GM23338 (cell line): ENCODE measurements at regions not wholly inside any gene's neighbourhood (a gene's known extent, or its start where the extent isn't known, plus 50 kb on each side); places are given as distances from the start of the nearest gene placed in this dataset.

Source experiments
- ATAC-seq: fragments of 200-7000 bp; cut with Tn5 transposase; 3 replicates; pipeline ENCODE4 v1.9.1; 2020
- DNase-seq: peaks from one replicate; pipeline ENCODE4 v3.0.0-alpha.2; 2015; ENCODE audit warnings: low spot score
- H2AFZ ChIP-seq: fragments of 200-600 bp; sonication (generic); 2 replicates; pipeline ENCODE4 v1.8.0; 2016; ENCODE audit warnings: antibody characterized with exemption, mild to moderate bottlenecking, moderate library complexity
- H3F3A ChIP-seq: fragments of 200-600 bp; sonication (generic); replicated peaks from 2 replicates; pipeline ENCODE4 v1.8.0; 2017; ENCODE audit warnings: antibody characterized with exemption, mixed run types, low read depth
- H3K27ac ChIP-seq: fragments of 200-600 bp; sonication (generic); 2 replicates; pipeline ENCODE4 v1.6.1; 2016; ENCODE audit warnings: low read depth
- H3K27me3 ChIP-seq: fragments of 200-600 bp; sonication (generic); 2 replicates; pipeline ENCODE4 v1.8.0; 2016; ENCODE audit warnings: mild to moderate bottlenecking, mixed run types, moderate library complexity; ENCODE audit not compliant: insufficient read depth
- H3K36me3 ChIP-seq: fragments of 200-600 bp; sonication (generic); 2 replicates; pipeline ENCODE4 v1.8.0; 2016; ENCODE audit warnings: mild to moderate bottlenecking; ENCODE audit not compliant: insufficient read depth
- H3K4me1 ChIP-seq: fragments of 200-600 bp; sonication (generic); 2 replicates; pipeline ENCODE4 v1.8.0; 2016; ENCODE audit warnings: mild to moderate bottlenecking, moderate library complexity; ENCODE audit not compliant: insufficient read depth
- H3K4me2 ChIP-seq: fragments of 200-600 bp; sonication (generic); 2 replicates; pipeline ENCODE4 v1.7.1; 2017; ENCODE audit warnings: mixed run types
- H3K4me3 ChIP-seq: fragments of 200-600 bp; sonication (generic); 2 replicates; pipeline ENCODE4 v1.6.1; 2016; ENCODE audit warnings: mixed run types
- H3K79me2 ChIP-seq: fragments of 200-600 bp; sonication (generic); replicated peaks from 2 replicates; pipeline ENCODE4 v1.8.0; 2017; ENCODE audit warnings: mild to moderate bottlenecking; ENCODE audit not compliant: insufficient read depth
- H3K9me2 ChIP-seq: fragments of 200-600 bp; sonication (generic); 2 replicates; pipeline ENCODE4 v1.8.0; 2017; ENCODE audit not compliant: insufficient read depth
- H4K20me1 ChIP-seq: fragments of 200-600 bp; sonication (generic); replicated peaks from 2 replicates; pipeline ENCODE4 v1.8.0; 2017; ENCODE audit warnings: mild to moderate bottlenecking; ENCODE audit not compliant: insufficient read depth
- H3K27ac Mint-ChIP-seq: 2 replicates; pipeline ENCODE4 v1.8.0; 2020; ENCODE audit warnings: inconsistent platforms, mild to moderate bottlenecking, moderate library complexity, mixed read lengths
- H3K27me3 Mint-ChIP-seq: 3 replicates; pipeline ENCODE4 v1.8.0; 2022; ENCODE audit warnings: low read depth, mild to moderate bottlenecking, moderate library complexity, mixed read lengths, inconsistent platforms; ENCODE audit not compliant: insufficient read depth, poor library complexity
- H3K36me3 Mint-ChIP-seq: 3 replicates; pipeline ENCODE4 v1.8.0; 2021; ENCODE audit warnings: low read depth, mild to moderate bottlenecking, inconsistent platforms, moderate library complexity, mixed read lengths
- H3K4me1 Mint-ChIP-seq: 3 replicates; pipeline ENCODE4 v1.8.0; 2020; ENCODE audit warnings: mild to moderate bottlenecking, inconsistent platforms, mixed read lengths
- H3K4me3 Mint-ChIP-seq: 3 replicates; pipeline ENCODE4 v1.8.0; 2021; ENCODE audit warnings: moderate library complexity, mild to moderate bottlenecking, inconsistent platforms, mixed read lengths
- H3K9me3 Mint-ChIP-seq: 3 replicates; pipeline ENCODE4 v1.8.0; 2020; ENCODE audit warnings: moderate library complexity, mild to moderate bottlenecking, inconsistent platforms, mixed read lengths
- CREB1 ChIP-seq: fragments of 250-450 bp; sonication (Bioruptor Pico); IDR thresholded peaks from 2 replicates; pipeline ENCODE4 v1.5.0; 2020; ENCODE audit warnings: low read depth, mild to moderate bottlenecking, moderate library complexity
- EZH2 ChIP-seq: fragments of 200-600 bp; sonication (generic); IDR thresholded peaks from one replicate; pipeline ENCODE4 v1.8.0; 2017; ENCODE audit warnings: antibody characterized with exemption, mild to moderate bottlenecking, low read depth; ENCODE audit not compliant: unreplicated experiment
- EZH2phosphoT487 ChIP-seq: fragments of 200-600 bp; sonication (generic); IDR thresholded peaks from one replicate; pipeline ENCODE4 v1.8.1; 2018; ENCODE audit warnings: antibody characterized with exemption; ENCODE audit not compliant: unreplicated experiment
- JUNB ChIP-seq: IDR thresholded peaks from one replicate; pipeline ENCODE4 v1.6.1; 2016; ENCODE audit warnings: antibody characterized with exemption; ENCODE audit not compliant: unreplicated experiment
- NANOG ChIP-seq: IDR thresholded peaks from 2 replicates; pipeline ENCODE4 v1.6.1; 2016; ENCODE audit warnings: antibody characterized with exemption, borderline replicate concordance
- POLR2AphosphoS5 ChIP-seq: IDR thresholded peaks from 2 replicates; pipeline ENCODE4 v1.6.1; 2016; ENCODE audit warnings: antibody characterized with exemption, low read depth
- STAT1 ChIP-seq: IDR thresholded peaks from one replicate; pipeline ENCODE4 v1.6.1; 2016; ENCODE audit warnings: antibody characterized with exemption; ENCODE audit not compliant: unreplicated experiment
- ZNF114 ChIP-seq: fragments of 250-450 bp; sonication (Bioruptor Pico); IDR thresholded peaks from 2 replicates; pipeline ENCODE4 v1.5.0; 2020; ENCODE audit warnings: mild to moderate bottlenecking, moderate library complexity
- ZNF331 ChIP-seq: fragments of 250-450 bp; sonication (Bioruptor Pico); IDR thresholded peaks from 2 replicates; pipeline ENCODE4 v1.5.0; 2020; ENCODE audit warnings: low read depth, mild to moderate bottlenecking, moderate library complexity
- TF ChIP-seq, protein P1 (sequence below): IDR thresholded peaks from one replicate; pipeline ENCODE4 v1.6.1; 2018; ENCODE audit warnings: antibody characterized with exemption; ENCODE audit not compliant: unreplicated experiment
- TF ChIP-seq, protein P2 (sequence below): fragments of 250-450 bp; sonication (Bioruptor Pico); IDR thresholded peaks from 2 replicates; pipeline ENCODE4 v1.5.0; 2020; ENCODE audit warnings: mild to moderate bottlenecking, moderate library complexity
- TF ChIP-seq, protein P3 (sequence below): IDR thresholded peaks from 2 replicates; pipeline ENCODE4 v1.6.1; 2016; ENCODE audit warnings: antibody characterized with exemption
- TF ChIP-seq, protein P4 (sequence below), 2 experiments: fragments of 200-600 bp in 1 of 2; sonication (generic) in 1 of 2; conservative IDR thresholded peaks; 2 replicates each; pipeline versions ENCODE4 v1.5.1 to v1.6.1; 2016 to 2017; ENCODE audit warnings: antibody characterized with exemption in 2 of 2, low read depth in 2 of 2, mild to moderate bottlenecking in 2 of 2, moderate library complexity in 1 of 2

DNA sequence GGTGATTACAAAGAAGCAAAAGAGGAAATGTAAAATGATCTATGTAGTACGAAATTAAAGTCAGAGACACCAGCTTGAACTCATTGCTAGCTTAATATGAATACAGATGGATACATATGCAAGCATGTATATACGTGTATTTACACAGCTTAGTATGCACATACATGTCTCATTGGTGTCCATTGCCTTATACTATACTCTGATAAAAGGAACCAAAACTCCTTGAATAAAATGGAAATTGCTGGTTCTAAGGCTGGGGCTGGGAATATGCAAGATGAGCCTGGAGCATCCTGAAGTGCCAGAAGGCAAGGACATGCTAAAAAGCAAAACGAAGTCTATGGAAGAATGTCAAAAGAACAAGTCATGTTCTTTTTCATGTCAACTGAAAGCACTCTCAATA, 1424.4 kb upstream of the SLC39A10 start:
- Histone ChIP-seq H3K27me3 (no peaks in the 10 kb centered on the region), H4K20me1 (no peaks in the 10 kb centered on the region), H3K79me2 (no peaks in the 10 kb centered on the region), H2AFZ (no peak overlapping the region), H3K4me1 (peaks cover 10% of the 10 kb centered on the region; the same call in 1 of the 2 replicates), H3K36me3 (no peaks in the 10 kb centered on the region), H3K27ac (no peak overlapping the region), H3K4me3 (no peak overlapping the region), H3F3A (no peaks in the 10 kb centered on the region), H3K4me2 (no peak overlapping the region), H3K9me2 (no peaks in the 10 kb centered on the region)
- H3K27ac Mint-ChIP-seq, result no peak overlapping the region
- H3K27me3 Mint-ChIP-seq, result no peaks in the 10 kb centered on the region
- H3K4me3 Mint-ChIP-seq, result no peak overlapping the region
- no peaks in the 10 kb centered on the region for H3K36me3 Mint-ChIP-seq
- DNase-seq (no peak), ATAC-seq (no peak)
- no peaks in the 10 kb centered on the region for H3K9me3 Mint-ChIP-seq
- H3K4me1 Mint-ChIP-seq, result peaks cover 8% of the 10 kb centered on the region; the same call in 1 of the 3 replicates
- TF ChIP-seq NANOG (no peak), EZH2phosphoT487 (no peak), POLR2AphosphoS5 (no peak), ZNF331 (CRISPR knock-in tag) (no peak), CREB1 (CRISPR knock-in tag) (no peak), STAT1 (no peak), JUNB (no peak), EZH2 (no peak), ZNF114 (CRISPR knock-in tag) (no peak)
- TF ChIP-seq, protein P1, sequence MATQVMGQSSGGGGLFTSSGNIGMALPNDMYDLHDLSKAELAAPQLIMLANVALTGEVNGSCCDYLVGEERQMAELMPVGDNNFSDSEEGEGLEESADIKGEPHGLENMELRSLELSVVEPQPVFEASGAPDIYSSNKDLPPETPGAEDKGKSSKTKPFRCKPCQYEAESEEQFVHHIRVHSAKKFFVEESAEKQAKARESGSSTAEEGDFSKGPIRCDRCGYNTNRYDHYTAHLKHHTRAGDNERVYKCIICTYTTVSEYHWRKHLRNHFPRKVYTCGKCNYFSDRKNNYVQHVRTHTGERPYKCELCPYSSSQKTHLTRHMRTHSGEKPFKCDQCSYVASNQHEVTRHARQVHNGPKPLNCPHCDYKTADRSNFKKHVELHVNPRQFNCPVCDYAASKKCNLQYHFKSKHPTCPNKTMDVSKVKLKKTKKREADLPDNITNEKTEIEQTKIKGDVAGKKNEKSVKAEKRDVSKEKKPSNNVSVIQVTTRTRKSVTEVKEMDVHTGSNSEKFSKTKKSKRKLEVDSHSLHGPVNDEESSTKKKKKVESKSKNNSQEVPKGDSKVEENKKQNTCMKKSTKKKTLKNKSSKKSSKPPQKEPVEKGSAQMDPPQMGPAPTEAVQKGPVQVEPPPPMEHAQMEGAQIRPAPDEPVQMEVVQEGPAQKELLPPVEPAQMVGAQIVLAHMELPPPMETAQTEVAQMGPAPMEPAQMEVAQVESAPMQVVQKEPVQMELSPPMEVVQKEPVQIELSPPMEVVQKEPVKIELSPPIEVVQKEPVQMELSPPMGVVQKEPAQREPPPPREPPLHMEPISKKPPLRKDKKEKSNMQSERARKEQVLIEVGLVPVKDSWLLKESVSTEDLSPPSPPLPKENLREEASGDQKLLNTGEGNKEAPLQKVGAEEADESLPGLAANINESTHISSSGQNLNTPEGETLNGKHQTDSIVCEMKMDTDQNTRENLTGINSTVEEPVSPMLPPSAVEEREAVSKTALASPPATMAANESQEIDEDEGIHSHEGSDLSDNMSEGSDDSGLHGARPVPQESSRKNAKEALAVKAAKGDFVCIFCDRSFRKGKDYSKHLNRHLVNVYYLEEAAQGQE, result no peak
- TF ChIP-seq, protein P2, sequence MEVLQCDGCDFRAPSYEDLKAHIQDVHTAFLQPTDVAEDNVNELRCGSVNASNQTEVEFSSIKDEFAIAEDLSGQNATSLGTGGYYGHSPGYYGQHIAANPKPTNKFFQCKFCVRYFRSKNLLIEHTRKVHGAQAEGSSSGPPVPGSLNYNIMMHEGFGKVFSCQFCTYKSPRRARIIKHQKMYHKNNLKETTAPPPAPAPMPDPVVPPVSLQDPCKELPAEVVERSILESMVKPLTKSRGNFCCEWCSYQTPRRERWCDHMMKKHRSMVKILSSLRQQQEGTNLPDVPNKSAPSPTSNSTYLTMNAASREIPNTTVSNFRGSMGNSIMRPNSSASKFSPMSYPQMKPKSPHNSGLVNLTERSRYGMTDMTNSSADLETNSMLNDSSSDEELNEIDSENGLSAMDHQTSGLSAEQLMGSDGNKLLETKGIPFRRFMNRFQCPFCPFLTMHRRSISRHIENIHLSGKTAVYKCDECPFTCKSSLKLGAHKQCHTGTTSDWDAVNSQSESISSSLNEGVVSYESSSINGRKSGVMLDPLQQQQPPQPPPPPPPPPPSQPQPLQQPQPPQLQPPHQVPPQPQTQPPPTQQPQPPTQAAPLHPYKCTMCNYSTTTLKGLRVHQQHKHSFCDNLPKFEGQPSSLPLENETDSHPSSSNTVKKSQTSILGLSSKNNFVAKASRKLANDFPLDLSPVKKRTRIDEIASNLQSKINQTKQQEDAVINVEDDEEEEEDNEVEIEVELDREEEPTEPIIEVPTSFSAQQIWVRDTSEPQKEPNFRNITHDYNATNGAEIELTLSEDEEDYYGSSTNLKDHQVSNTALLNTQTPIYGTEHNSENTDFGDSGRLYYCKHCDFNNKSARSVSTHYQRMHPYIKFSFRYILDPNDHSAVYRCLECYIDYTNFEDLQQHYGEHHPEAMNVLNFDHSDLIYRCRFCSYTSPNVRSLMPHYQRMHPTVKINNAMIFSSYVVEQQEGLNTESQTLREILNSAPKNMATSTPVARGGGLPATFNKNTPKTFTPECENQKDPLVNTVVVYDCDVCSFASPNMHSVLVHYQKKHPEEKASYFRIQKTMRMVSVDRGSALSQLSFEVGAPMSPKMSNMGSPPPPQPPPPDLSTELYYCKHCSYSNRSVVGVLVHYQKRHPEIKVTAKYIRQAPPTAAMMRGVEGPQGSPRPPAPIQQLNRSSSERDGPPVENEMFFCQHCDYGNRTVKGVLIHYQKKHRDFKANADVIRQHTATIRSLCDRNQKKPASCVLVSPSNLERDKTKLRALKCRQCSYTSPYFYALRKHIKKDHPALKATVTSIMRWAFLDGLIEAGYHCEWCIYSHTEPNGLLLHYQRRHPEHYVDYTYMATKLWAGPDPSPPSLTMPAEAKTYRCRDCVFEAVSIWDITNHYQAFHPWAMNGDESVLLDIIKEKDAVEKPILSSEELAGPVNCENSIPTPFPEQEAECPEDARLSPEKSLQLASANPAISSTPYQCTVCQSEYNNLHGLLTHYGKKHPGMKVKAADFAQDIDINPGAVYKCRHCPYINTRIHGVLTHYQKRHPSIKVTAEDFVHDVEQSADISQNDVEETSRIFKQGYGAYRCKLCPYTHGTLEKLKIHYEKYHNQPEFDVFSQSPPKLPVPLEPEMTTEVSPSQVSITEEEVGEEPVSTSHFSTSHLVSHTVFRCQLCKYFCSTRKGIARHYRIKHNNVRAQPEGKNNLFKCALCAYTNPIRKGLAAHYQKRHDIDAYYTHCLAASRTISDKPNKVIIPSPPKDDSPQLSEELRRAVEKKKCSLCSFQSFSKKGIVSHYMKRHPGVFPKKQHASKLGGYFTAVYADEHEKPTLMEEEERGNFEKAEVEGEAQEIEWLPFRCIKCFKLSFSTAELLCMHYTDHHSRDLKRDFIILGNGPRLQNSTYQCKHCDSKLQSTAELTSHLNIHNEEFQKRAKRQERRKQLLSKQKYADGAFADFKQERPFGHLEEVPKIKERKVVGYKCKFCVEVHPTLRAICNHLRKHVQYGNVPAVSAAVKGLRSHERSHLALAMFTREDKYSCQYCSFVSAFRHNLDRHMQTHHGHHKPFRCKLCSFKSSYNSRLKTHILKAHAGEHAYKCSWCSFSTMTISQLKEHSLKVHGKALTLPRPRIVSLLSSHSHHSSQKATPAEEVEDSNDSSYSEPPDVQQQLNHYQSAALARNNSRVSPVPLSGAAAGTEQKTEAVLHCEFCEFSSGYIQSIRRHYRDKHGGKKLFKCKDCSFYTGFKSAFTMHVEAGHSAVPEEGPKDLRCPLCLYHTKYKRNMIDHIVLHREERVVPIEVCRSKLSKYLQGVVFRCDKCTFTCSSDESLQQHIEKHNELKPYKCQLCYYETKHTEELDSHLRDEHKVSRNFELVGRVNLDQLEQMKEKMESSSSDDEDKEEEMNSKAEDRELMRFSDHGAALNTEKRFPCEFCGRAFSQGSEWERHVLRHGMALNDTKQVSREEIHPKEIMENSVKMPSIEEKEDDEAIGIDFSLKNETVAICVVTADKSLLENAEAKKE (CRISPR knock-in tag), result no peak
- TF ChIP-seq, protein P3, sequence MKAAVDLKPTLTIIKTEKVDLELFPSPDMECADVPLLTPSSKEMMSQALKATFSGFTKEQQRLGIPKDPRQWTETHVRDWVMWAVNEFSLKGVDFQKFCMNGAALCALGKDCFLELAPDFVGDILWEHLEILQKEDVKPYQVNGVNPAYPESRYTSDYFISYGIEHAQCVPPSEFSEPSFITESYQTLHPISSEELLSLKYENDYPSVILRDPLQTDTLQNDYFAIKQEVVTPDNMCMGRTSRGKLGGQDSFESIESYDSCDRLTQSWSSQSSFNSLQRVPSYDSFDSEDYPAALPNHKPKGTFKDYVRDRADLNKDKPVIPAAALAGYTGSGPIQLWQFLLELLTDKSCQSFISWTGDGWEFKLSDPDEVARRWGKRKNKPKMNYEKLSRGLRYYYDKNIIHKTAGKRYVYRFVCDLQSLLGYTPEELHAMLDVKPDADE, result no peak
- TF ChIP-seq, protein P4, sequence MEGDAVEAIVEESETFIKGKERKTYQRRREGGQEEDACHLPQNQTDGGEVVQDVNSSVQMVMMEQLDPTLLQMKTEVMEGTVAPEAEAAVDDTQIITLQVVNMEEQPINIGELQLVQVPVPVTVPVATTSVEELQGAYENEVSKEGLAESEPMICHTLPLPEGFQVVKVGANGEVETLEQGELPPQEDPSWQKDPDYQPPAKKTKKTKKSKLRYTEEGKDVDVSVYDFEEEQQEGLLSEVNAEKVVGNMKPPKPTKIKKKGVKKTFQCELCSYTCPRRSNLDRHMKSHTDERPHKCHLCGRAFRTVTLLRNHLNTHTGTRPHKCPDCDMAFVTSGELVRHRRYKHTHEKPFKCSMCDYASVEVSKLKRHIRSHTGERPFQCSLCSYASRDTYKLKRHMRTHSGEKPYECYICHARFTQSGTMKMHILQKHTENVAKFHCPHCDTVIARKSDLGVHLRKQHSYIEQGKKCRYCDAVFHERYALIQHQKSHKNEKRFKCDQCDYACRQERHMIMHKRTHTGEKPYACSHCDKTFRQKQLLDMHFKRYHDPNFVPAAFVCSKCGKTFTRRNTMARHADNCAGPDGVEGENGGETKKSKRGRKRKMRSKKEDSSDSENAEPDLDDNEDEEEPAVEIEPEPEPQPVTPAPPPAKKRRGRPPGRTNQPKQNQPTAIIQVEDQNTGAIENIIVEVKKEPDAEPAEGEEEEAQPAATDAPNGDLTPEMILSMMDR (conservative IDR thresholded peaks at IDR 0.05; ENCODE audit: low read depth in 2 of 2), result no peak
